HG03432 (cell line): ENCODE measurements at regions not wholly inside any gene's neighbourhood (a gene's known extent, or its start where the extent isn't known, plus 50 kb on each side); places are given as distances from the start of the nearest gene placed in this dataset.

ENCODE experiments used
- ATAC-seq: cut with Tn5 transposase; IDR thresholded peaks from one replicate; pipeline ENCODE4 v1.9.1; 2021; ENCODE audit warnings: mild to moderate bottlenecking, moderate library complexity; ENCODE audit not compliant: unreplicated experiment

- no peak for ATAC-seq
Observed at GRCh38 chr1:228914700-228915099, 179.4 kb downstream of the RHOU start.

DNA sequence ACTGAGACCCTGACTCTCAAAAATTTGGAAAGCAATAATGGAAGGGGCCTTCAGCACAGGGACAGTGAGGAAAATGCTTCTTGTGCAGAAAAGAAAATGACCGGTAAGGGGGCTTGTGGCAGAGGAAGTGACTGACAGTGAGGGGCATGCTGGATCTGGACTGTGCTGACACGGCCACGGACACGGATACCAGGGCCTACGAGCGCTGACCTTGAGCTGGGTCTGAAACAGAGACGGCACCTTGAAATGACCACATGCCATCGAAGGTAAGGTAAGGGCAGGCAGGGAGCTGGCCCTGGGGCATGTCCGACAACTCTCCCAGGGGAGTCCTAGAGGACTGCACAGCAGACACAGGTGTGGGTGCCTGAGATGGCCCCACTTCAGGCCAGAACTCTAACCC is 182.1 kb downstream of the RHOU start:
- no peak for ATAC-seq

DNA sequence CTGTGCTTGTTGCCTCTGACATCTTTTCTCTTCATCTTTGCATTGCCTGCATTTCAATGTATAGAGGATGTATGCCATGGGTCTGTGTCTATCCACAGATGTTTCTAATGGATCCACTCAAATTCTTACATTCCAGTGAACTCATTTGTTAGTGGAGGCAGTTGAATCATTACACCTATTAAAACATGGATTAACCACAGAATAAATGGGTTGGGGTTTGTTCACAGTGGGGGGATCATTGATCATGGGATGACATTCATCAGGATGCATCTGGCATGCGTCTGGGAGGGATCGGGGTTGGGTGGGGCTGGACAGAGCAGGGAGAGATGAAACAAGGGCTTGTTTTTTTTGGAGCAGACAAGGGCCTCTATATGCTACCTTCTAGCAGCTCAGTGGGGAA is 182.5 kb downstream of the RHOU start:
- no peak for ATAC-seq

DNA sequence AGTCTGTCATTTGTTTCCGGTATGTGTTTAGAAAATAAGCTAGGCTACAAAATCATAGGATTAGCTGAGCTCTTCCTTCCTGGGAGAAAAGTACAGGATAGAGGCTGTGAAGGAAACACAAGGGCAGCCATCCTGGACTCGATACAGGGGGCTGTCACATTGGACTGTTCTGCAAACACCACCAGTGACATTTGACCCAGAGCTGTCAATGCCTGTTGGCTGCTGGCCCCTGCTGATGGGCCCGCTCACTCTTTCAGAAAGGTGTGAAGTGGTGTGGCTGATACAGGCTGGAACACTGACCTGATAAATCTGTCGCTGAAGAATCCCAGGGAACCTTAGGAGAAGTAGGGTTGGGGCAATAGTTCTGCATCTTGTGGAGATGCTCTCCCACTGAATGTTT is 183.1 kb downstream of the RHOU start:
- ATAC-seq = no peak

- ATAC-seq = no peak
Observed at GRCh38 chr1:228919914-228920313, 184.6 kb downstream of the RHOU start.

DNA sequence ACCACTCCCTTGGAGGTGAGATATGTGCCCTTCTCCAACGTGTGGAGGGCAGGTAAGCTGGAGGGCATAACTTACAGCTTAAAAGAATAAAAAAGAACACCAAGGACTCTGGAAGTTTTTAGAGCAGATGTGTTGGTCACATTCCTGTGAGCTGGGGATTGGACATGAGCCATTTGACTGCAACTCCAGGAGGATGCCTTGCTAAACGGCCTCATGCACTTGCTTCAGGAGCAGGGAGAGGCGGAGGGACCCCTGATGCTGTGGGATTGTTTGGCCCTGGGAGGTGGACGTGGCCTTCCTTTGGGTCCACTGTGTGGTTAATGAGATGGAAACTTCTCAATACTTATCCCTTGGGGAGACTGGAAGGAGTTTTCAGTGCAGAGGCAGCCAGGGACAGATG is 185.6 kb downstream of the RHOU start:
- ATAC-seq = no peak

GRCh38 chr1:228921481-228921880 is 186.2 kb downstream of the RHOU start:
- no peak for ATAC-seq

DNA sequence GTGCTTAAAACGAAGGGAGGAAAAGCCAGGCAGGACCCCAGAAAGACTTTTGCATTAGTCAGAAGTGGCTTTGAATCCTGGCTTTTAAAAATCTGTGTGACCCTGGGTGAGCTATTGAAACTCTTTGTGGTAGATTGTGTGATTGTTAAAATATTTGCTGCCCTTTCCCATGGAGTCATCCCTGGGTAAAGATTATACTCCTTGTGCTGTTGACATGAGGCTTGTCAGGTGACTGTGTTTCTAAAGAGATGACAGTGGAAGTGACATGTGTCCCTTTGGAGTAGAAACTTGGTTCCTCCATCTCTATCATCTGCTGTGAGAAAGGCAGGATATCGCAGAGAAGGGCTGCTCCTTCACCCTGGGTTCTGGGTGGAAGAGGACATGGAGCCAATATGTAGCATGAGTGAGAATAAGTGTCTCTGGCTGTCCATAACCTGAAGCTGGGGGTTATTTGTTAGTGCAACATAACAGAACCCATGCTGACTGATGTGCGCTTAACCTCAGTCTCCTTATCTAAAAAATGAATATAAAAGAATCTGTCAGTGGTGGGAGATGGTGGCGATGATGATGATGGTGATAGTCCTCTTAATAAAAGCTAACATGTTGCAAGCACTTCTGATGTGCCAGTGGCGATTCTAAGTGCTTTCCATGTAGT is 187.6 kb downstream of the RHOU start:
- no peak for ATAC-seq

GRCh38 chr1:228923973-228924686 is 188.9 kb downstream of the RHOU start:
- ATAC-seq = no peak

DNA sequence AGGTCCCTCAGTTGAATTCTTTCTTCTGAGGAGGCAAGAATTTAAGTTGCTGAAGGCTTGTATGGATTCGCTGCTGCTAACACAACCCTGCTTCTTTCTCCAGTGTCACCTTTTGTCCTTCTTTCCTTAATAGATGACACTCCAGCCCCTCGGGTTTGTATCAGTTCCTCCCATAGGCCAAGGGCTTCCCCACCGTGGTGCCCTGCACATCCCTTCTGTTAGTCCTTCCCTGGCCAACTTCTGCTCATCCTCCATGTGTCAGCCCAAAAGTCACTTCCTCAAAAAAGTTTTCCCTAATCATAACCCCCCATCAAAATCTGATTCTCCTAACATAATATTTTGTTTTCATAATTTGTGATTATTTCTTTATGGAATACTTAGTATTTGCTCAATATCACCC is 190.4 kb downstream of the RHOU start:
- no peak for ATAC-seq

- no peak for ATAC-seq
Observed at GRCh38 chr1:228927421-228927820, 192.1 kb downstream of the RHOU start.

- ATAC-seq = no peak
Observed at GRCh38 chr1:228927946-228928898, 192.9 kb downstream of the RHOU start.

DNA sequence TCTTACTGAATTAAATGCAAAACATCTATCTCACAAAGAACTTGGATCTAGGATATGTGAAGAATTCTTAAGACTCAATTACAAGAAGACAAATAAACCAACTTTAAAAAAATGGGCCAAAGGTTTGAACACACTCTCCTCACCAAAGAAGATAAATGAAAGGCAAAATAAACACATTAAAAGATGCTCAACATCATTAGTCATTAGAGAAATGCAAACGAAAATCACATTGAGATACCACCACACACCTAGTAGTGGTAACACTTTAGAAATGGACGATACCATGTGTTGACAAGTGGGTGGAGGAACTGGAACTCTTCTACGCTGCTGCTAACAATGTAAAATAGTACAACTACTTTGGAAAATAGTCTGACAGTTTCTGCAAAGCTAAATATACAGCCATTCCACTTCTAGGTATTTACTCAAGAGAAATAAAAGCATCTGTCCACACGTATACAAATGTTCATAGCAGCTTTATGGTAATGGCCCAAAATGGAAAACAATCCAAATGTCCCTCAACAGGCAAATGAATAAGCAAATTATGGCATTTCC is 194.3 kb downstream of the RHOU start:
- no peak for ATAC-seq

GRCh38 chr1:228930479-228930957 is 195.2 kb downstream of the RHOU start:
- ATAC-seq = no peak

- no peak for ATAC-seq
Observed at GRCh38 chr1:228933753-228934152, 198.5 kb downstream of the RHOU start.

DNA sequence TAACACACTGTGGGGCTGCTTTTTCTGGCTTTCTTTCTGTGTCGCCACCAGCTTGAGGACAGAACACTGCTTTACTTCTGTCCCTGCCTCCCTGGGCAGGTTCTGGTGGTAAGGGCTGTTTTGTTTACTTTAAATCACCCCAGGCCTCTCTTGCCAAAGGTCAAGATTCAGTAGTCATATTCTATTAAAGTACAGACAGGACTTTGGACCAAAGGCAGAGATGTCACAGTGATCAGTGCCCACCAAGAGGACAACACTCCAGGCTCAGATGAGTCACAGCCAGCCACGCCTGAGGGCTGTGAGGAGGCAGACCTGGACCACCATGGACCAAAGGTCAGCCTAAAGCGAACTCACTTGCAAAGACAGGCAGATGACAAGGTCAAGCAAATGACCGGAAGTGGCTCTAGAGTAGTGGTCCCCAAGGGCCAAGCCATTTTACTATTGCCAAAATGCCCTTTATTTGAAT is 200.0 kb downstream of the RHOU start:
- no peak for ATAC-seq

DNA sequence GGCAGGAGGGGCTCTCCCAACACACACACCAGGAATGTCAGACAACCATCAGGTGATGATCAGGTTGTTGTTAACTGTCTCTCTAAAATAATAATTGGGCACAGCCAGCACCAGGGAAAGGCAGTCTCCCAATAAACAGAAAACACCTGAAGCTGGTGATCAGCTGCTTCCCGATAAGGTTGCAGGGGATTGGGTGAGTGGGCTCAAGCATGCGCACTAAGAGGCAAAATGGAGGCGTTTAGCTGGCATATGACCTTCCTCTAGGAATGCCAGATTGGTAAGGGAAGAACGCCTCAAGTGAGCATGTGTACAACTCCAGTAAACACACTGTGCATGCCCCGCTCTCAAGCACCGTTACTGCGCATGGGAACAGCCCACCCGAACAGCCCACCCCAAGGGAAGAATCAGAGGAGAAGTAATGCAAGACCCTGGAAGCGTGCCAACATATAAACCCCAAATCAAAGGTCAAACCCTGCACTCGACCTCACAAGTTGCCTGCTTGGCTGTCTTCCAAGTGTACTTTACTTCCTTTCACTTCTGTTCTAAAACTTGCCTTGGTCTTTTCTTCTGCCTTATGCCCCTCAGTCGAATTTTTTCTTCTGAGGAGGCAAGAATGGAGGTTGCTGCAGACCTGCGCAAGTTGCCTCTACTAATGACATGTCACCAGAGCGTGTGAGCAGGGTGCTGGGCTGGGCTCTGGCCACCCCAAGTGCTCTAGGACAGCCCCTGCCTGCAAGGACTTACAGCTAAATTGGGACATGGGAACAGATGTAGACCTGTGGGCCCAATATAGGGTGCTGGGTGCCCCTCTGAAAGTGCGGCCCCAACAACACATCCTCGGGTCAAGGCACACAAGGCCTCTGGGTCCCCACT is 200.8 kb downstream of the RHOU start:
- no peak for ATAC-seq

DNA sequence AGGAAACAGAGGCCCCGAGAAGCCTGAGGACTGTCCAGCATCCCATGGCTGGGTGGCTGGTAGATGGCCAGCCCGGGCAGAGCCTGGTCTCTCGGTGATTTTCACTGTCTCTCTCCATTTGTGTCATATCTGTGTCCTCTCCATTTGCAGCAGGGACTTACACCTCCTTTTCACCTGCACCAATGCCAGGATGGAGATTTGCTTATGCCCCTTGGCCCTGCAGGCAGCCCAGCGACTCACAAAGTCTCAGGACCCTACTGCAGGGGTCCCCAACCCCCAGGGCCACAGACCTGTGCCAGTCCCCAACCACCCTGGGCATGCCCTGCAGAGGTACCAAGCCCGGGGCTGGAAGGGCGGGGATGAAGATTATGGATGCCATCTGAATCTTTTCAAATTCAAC is 201.6 kb downstream of the RHOU start:
- no peak for ATAC-seq

DNA sequence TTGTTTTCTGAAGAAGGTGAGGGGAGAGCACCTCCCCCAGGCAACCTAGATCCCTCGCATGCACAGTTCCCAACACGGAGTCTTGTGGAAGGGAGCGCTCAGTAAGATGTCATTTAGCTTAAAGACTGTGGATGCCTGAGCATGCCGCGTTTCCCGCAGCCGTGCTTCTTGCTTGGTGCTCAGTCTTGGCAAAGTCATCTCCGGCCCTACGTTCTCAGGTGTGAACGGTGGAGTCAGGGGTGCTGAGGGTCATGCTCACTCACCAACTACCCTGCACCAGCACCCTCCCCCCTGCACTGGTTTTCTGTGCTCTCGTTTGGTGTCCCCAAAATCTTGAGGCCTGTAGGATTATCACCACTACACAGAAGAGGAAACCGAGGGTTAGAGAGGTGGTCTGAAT is 202.1 kb downstream of the RHOU start:
- no peak for ATAC-seq

DNA sequence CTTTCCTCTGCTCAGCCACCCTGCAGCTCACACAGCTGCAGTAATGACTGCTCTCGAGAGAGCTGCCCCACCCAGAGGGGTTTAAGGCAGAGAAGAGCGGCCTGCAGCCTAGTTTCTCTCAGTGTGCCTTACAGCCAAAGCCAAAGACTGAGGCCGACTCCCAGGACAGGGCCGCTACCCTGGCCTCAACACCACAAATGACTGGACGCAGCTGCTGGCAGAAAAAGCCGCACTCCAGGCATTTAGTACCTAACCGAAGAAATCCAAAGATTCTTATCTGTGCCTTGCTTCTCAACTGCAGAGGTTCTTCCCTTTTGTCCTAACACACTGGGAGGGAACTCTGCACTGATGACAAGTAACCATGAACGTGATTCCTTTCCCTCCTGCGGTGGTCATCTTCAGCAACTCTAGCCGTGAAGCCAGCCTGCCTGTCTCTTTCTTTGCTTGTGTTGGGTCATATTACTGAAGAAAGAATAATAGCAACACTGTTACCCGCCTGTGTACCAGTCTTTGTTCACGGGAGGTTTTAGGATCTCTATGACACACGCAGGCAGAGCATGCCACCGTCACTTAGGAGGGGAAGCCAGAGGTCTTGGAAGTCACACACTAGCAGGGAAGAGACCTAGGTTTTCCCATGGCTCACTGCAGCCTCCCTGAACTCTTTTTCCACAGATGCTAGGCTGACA is 202.7 kb downstream of the RHOU start:
- ATAC-seq = no peak
